22Rv1 (cell line): ENCODE measurements at regions not wholly inside any gene's neighbourhood (a gene's known extent, or its start where the extent isn't known, plus 50 kb on each side); places are given as distances from the start of the nearest gene placed in this dataset.

Experiments
- H3K27ac ChIP-seq: fragments of 450-650 bp; 2 replicates; pipeline ENCODE4 v1.5.1; 2017
- ZFX ChIP-seq: fragments of 450-650 bp; IDR thresholded peaks from 2 replicates; pipeline ENCODE4 v1.6.1; 2017; ENCODE audit warnings: antibody characterized with exemption, borderline replicate concordance
- TF ChIP-seq, protein P1 (sequence below): fragments of 450-650 bp; IDR thresholded peaks from 2 replicates; pipeline ENCODE4 v1.5.1; 2017; ENCODE audit warnings: mild to moderate bottlenecking

DNA sequence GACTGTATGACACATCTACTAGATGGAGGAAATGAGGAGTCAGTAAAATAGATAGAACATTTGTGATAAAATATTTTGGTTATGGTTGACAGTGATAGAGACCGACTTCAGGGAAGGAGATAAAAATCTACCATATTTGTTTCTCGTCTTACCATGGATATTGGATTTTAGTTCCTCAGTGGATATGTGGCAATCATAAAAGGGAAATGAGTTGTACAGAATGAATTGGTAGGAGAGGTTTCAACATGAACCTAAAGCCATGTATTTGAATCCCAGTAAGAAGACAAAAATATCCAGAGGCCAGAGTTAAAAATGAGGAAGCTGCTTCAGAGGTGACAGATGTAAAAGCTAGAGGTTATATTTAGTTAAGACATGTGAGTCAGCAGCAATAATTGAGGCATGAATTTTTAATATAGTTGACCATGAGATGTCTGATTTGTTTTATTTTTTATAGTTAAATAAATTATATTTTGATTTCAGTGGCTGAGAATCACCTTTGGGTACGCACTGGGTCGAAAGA, 480.4 kb upstream of the TUSC1 start:
- H3K27ac ChIP-seq, result no peak overlapping the region
- no peak for TF ChIP-seq ZFX

DNA sequence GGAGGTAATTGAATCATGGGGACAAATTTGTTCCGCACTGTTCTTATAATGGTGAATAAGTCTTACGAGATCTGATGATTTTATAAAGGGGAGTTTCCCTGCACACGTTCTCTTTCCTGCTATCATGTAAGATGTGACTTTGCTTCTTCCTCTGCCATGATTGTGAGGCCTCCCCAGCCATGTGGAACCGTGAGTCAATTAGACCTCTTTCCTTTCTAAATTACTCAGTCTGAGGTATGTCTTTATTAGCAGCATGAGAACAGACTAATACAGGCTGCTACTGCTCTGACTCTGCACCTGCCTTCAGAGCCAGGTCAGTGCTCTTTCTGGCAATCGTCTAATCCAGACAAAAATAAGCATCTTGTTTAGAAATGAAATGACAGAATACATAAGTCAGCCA, 479.2 kb upstream of the TUSC1 start:
- TF ChIP-seq, protein P1, sequence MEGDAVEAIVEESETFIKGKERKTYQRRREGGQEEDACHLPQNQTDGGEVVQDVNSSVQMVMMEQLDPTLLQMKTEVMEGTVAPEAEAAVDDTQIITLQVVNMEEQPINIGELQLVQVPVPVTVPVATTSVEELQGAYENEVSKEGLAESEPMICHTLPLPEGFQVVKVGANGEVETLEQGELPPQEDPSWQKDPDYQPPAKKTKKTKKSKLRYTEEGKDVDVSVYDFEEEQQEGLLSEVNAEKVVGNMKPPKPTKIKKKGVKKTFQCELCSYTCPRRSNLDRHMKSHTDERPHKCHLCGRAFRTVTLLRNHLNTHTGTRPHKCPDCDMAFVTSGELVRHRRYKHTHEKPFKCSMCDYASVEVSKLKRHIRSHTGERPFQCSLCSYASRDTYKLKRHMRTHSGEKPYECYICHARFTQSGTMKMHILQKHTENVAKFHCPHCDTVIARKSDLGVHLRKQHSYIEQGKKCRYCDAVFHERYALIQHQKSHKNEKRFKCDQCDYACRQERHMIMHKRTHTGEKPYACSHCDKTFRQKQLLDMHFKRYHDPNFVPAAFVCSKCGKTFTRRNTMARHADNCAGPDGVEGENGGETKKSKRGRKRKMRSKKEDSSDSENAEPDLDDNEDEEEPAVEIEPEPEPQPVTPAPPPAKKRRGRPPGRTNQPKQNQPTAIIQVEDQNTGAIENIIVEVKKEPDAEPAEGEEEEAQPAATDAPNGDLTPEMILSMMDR, result no peak
- TF ChIP-seq ZFX, result no peak
- no peak overlapping the region for H3K27ac ChIP-seq

DNA sequence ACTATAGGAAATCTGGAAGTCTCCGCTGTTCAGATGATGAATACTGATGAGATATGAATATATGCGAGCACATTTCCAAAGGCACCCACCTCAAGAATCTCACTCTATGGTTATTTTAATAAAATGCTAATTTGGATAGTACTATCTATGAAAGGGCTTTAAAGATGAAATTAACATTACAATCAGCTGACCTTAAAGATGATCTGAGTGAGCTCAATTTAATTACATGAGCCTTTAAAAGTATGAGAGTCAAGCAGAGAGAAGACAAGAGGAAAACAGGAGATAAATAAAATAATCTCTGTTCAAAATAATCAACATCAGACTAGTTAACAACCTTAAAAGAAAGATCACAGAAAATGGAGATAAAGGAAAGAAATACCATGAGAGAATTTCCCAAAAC, 474.1 kb upstream of the TUSC1 start:
- H3K27ac ChIP-seq, result no peak overlapping the region
- no peak for TF ChIP-seq ZFX
- TF ChIP-seq, protein P1, result no peak

DNA sequence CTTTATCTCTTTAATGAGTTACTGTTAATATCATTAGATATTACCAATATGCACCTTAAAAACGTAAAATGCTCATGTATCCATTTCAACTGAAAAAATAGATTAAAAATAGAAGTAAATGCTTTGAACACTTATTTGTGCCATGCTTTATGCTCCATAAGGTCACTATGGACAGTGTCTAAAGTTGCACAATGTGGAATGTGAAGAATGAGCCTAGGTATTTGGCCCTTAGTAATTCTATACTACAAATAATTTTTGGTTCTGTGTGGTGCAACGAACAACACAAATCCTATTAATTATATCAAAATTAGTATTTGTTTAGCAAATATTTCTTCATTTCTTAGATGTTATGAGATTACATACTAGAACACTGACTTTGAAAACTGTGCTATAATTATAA, 469.9 kb upstream of the TUSC1 start:
- H3K27ac ChIP-seq, result no peak overlapping the region
- TF ChIP-seq ZFX, result no peak
- TF ChIP-seq, protein P1, result no peak

DNA sequence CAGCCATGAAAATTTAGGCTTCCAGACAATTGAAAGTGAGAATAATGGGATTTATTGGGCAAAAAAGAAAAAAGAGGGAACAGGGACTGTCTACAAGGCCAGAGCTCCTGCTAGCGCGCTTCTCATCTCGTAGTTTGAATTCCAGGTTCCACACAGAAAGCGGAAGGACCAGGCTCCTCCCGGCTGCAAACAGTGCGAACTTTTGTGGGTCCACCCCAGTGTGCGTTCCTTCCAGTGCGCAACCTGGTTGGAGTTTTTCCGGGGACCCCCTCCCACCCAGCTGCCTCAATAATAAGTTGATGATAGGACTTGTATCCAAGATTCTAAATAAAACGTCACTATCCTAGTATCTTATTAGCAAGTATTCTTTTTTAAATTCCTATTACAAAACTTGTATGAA, 467.7 kb upstream of the TUSC1 start:
- TF ChIP-seq, protein P1, result no peak
- TF ChIP-seq ZFX, result no peak
- H3K27ac ChIP-seq, result no peak overlapping the region

DNA sequence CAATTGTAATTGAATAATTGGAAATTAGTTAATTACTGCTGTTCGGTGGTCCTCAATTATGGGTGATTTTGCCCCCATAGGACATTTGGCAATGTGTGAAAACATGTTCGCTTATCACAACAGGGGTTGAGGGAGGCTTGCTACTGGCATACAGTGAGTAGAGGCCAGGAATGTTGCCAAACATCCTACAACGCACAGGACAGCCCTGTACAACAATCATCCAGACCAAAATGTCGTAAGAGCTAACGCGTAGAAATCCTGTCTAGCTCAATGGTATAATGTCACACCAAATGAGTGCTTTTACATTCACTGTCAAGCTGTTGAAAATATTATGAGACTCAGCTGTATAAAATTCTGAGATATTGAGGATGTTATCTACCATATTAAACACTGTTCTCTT, 464.4 kb upstream of the TUSC1 start:
- H3K27ac ChIP-seq, result no peak overlapping the region
- no peak for TF ChIP-seq ZFX
- TF ChIP-seq, protein P1, result no peak

DNA sequence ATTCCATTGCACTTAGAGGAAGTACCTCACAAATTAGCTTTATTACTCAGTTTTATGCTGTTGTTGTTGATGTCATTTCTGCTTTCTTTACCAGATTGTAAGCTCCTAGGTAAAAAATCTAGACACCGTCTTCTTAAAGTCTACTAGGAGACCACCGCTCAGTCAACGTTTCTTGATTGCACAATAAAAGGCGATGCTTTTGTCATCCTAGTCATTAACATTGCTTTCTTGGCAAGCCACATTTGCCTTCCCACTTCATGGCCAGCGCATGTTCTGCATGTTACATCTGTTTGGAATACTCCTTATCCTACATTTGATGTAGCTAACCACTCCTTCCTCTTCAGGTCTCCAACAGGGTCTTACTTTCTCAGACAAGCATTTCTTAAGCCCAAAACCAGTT, 464.0 kb upstream of the TUSC1 start:
- no peak overlapping the region for H3K27ac ChIP-seq
- no peak for TF ChIP-seq ZFX
- TF ChIP-seq, protein P1, result no peak

DNA sequence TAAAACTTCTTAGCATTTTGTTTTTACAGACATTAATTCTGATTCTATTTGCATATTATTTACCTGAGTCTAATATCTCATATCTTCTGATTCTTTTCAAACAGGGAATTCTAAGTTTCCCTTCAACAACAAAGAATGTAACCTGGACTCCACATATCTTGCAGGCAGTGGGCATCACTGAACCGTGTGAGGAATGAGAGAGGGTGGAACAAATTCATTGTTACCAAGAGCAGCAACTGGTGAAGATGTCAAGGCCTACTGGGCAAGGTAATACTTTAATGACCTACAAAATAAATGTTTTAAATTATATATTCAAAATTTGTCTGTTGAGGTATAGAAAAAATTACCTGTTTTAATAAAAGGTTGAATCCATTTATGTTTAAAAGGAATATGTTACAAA, 455.3 kb upstream of the TUSC1 start:
- TF ChIP-seq, protein P1, result no peak
- no peak for TF ChIP-seq ZFX
- H3K27ac ChIP-seq, result no peak overlapping the region
